ENCODE measurements at regions not wholly inside any gene's neighbourhood (a gene's known extent, or its start where the extent isn't known, plus 50 kb on each side); places are given as distances from the start of the nearest gene placed in this dataset.
A peak's percentile ranks its signal among the peaks of the same experiment; 100 is the strongest.

- peak; percentile 21 for DNase-seq
Observed at GRCh38 chr20:12597551-12597950, 411.2 kb upstream of the SPTLC3 start.

- peak; percentile 61 for DNase-seq
Observed at GRCh38 chr20:12598894-12599293, 409.9 kb upstream of the SPTLC3 start.

DNA sequence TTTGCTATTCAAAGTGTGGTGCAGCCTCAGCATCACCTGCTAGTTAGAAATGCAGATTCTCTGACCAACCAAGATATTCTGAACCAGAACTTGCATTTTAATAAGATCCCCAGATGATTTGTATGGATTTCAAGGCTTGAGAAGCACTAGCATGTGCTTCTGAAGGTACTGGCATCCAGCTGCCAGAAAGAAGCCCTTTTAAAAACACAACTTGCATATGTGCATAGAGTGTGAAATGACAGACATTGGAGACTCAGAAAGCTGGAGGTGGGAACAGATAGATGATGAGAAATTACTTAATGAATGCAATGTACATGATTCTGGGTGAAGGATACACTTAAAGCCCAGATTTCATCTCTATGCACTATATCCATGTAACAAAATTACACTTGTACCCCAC lies 409.3 kb upstream of the SPTLC3 start:
- no peak for DNase-seq

- peak; percentile 62 for DNase-seq
Observed at GRCh38 chr20:12605751-12606150, 403.0 kb upstream of the SPTLC3 start.

GRCh38 chr20:12610871-12611270 lies 397.9 kb upstream of the SPTLC3 start:
- no peak for DNase-seq

GRCh38 chr20:12614764-12615163 lies 394.0 kb upstream of the SPTLC3 start:
- DNase-seq, result no peak

DNA sequence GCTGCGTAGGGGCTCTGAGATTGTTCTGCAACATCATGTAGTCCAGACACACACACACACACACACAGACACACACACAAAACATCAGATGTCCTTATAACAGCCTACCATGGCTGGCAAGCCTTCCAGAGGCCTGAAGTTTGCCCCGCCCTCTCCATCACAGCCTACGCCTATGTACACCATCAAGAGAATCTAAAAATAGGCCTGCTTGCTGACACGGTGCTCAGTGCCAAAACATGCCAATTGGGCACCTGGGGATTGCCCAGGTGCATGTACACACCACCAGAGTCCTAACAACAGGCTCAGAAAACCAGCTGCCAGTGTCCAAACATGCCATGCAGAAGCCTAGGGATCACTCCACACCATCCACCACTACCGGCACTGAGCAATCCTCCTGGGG lies 391.7 kb upstream of the SPTLC3 start:
- no peak for DNase-seq

DNA sequence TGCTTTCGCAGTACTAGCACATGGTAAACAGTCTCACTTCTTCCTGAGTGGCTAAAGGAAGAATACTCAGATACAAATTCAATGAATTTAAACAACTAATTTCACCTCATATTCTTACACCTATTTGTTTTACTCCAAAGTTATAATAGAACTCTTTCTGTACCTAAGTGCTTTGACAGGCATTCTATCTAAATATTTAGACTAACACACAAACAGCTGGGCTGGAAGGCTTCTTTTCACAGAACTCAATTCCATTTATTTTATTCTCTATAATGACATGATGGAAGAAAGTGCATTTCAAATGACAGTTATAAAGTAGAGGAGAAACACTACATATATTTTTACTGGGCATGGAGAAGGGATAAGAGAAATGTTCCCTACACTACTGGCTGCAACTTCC lies 384.9 kb upstream of the SPTLC3 start:
- no peak for DNase-seq

- DNase-seq, result no peak
Observed at GRCh38 chr20:12627485-12627884, 381.3 kb upstream of the SPTLC3 start.

GRCh38 chr20:12638633-12639312 lies 370.0 kb upstream of the SPTLC3 start:
- DNase-seq, result no peak

- DNase-seq, result no peak
Observed at GRCh38 chr20:12640251-12640650, 368.5 kb upstream of the SPTLC3 start.

DNA sequence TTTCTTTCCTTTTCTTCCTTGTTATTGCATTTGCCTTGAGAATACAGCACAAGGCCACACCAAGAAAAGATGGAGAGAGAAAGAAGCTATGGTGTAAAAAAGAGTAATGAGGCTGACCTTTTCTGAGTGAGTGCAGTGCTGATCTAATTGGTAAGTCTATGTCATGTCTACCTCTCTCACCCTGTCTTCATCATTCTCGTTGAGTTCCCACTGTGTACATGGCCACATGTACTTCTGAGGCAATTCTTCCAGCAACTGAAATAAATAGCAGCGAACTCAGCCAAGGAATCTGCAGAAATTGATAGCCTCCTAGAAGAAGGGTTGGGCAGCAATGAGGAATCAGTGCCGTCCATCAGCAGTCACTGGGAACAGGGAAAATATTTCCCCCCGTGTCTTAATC lies 367.2 kb upstream of the SPTLC3 start:
- no peak for DNase-seq

- no peak for DNase-seq
Observed at GRCh38 chr20:12644461-12644860, 364.3 kb upstream of the SPTLC3 start.

DNA sequence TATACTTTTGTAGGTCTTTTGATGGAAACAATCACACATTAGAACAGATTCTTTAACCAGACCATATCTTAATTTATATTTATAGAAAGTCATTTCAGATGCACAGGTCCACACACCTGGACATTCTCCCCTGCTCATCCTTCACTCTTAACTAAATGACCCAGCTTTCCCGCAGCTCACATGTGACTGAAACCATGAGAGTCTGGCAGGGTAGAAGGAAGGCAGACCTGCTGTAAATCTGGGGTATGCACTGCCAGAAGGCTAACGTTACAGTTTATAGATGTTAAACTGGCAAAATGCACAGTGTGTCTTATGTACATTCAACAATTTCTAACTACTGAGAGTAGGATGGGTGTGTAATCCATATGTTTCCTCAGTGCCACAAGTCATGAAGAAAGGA lies 359.5 kb upstream of the SPTLC3 start:
- no peak for DNase-seq

GRCh38 chr20:12653642-12654041 lies 355.1 kb upstream of the SPTLC3 start:
- no peak for DNase-seq

DNA sequence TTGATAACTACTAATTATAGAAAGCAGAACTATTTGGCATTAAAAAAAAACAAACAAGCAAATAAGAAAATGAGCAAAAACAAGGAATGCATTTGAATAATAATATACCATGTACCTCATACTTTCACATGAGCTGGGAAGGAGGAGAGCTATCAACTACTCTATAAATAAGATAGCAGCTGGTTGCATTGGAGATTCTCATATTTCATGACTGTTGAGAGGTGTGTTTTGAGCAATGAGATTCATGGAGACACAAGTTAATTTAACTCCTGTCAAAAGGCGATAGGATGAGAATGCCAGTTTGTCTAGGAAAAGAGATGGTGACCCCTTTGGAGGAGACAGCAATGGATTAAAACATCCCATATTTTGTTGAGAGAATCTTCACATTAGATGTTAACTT lies 348.8 kb upstream of the SPTLC3 start:
- no peak for DNase-seq

DNA sequence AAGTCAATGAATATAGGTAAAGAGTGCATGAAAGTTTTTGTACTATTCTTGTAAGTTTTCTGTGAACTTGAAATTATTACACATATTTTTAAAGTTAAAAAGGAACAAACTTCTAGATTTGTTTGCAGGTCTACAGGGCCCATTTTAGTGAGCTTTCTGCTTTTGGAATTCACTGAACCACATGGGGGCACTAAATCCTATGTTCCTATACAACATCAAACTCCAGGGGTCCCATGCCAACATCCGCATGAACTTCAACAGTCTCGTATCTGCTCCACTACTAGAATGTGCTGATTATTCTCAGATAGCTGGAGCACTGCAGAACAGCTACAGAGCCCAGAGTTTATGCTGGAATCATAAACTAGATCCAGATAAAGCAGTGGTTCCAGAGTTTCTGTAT lies 347.9 kb upstream of the SPTLC3 start:
- DNase-seq, result peak; percentile 9

DNA sequence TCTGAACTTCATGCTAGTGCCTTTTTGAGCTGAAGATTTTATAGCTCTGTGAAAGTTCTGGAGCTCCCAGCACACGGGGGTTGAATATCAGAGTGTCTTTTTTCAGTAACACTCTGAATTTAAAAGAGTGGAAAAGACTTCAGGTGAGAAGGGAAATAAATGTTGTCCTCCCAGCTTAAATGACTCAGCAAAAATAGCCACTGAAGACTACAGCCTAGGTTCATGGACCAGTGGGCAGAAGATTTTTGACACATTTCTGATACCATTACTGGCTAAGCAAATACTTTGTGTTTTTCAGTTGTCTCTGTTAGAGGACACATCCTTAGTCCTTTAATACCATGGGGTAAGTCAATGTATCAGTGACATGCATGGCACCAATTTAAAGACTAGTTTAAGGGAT lies 338.5 kb upstream of the SPTLC3 start:
- DNase-seq, result no peak

GRCh38 chr20:12673352-12673751 lies 335.4 kb upstream of the SPTLC3 start:
- no peak for DNase-seq

GRCh38 chr20:12677925-12678324 lies 330.8 kb upstream of the SPTLC3 start:
- no peak for DNase-seq

GRCh38 chr20:12679447-12679846 lies 329.3 kb upstream of the SPTLC3 start:
- no peak for DNase-seq

- DNase-seq, result no peak
Observed at GRCh38 chr20:12682613-12683012, 326.2 kb upstream of the SPTLC3 start.

GRCh38 chr20:12687476-12687875 lies 321.3 kb upstream of the SPTLC3 start:
- no peak for DNase-seq

- no peak for DNase-seq
Observed at GRCh38 chr20:12695937-12696336, 312.8 kb upstream of the SPTLC3 start.

DNA sequence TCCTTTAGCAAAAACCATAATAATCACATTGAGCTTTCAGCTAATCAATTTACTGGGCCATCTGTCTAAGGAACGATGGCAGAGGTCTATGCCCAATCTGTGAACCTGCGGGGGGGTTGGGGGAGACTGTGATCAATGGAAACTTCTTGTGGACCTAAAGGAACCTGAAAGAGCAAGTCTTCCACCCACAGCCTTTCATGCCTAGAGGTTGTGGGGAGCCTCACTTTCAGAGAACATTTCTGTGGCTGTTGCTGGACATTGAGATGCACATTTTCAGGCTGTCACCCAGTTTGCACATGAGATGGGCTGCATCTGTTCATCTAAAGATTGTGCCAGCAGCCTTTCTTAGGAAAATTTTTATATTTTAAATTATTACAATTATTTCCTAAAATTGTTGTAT lies 310.0 kb upstream of the SPTLC3 start:
- no peak for DNase-seq

Data from NCI-H1105 treated with DMSO at 0.1 percent for 48 hours (cell line).